ENCODE measurements at regions not wholly inside any gene's neighbourhood (a gene's known extent, or its start where the extent isn't known, plus 50 kb on each side); places are given as distances from the start of the nearest gene placed in this dataset.

GRCh38 chr4:187469627-187470026, 525.9 kb upstream of the ZFP42 start:
- no peaks in the 10 kb centered on the region for H3K4me1 ChIP-seq (ENCODE audit: insufficient read depth, poor library complexity, severe bottlenecking)
- DNase-seq (ENCODE audit: low spot score) (no peak), ATAC-seq (ENCODE audit: low read depth) (no peak)
- H3K9me3 ChIP-seq (ENCODE audit: severe bottlenecking) = no peaks in the 10 kb centered on the region
- TF ChIP-seq CTCF (IDR thresholded peaks at IDR 0.05; ENCODE audit: poor library complexity, severe bottlenecking) = no peak
- H3K27ac ChIP-seq (ENCODE audit: poor library complexity, severe bottlenecking) = no peak overlapping the region
- no peak overlapping the region for H3K4me3 ChIP-seq (ENCODE audit: severe bottlenecking)
- H3K27me3 ChIP-seq (ENCODE audit: insufficient read depth, poor library complexity, severe bottlenecking) = no peaks in the 10 kb centered on the region
- no peaks in the 10 kb centered on the region for H3K36me3 ChIP-seq (ENCODE audit: low read depth)

GRCh38 chr4:187470061-187470460, 525.5 kb upstream of the ZFP42 start:
- DNase-seq (ENCODE audit: low spot score) = no peak
- Histone ChIP-seq H3K4me3 (ENCODE audit: severe bottlenecking) (no peak overlapping the region), H3K9me3 (ENCODE audit: severe bottlenecking) (no peaks in the 10 kb centered on the region), H3K27ac (ENCODE audit: poor library complexity, severe bottlenecking) (no peak overlapping the region), H3K27me3 (ENCODE audit: insufficient read depth, poor library complexity, severe bottlenecking) (no peaks in the 10 kb centered on the region), H3K36me3 (ENCODE audit: low read depth) (no peaks in the 10 kb centered on the region), H3K4me1 (ENCODE audit: insufficient read depth, poor library complexity, severe bottlenecking) (no peaks in the 10 kb centered on the region)
- no peak for TF ChIP-seq CTCF (IDR thresholded peaks at IDR 0.05; ENCODE audit: poor library complexity, severe bottlenecking)
- no peak for ATAC-seq (ENCODE audit: low read depth)

- Histone ChIP-seq H3K4me1 (ENCODE audit: insufficient read depth, poor library complexity, severe bottlenecking) (peaks cover 7% of the 10 kb centered on the region), H3K9me3 (ENCODE audit: severe bottlenecking) (no peaks in the 10 kb centered on the region), H3K27ac (ENCODE audit: poor library complexity, severe bottlenecking) (no peak overlapping the region), H3K4me3 (ENCODE audit: severe bottlenecking) (no peak overlapping the region), H3K27me3 (ENCODE audit: insufficient read depth, poor library complexity, severe bottlenecking) (no peaks in the 10 kb centered on the region), H3K36me3 (ENCODE audit: low read depth) (no peaks in the 10 kb centered on the region)
- DNase-seq (ENCODE audit: low spot score) (no peak), ATAC-seq (ENCODE audit: low read depth) (no peak)
- TF ChIP-seq CTCF (IDR thresholded peaks at IDR 0.05; ENCODE audit: poor library complexity, severe bottlenecking) = no peak
Observed at GRCh38 chr4:187474238-187474637, 521.3 kb upstream of the ZFP42 start.

GRCh38 chr4:187475901-187476300, 519.7 kb upstream of the ZFP42 start:
- DNase-seq (ENCODE audit: low spot score) = no peak
- no peak for ATAC-seq (ENCODE audit: low read depth)

GRCh38 chr4:187477224-187477623, 518.3 kb upstream of the ZFP42 start:
- no peaks in the 10 kb centered on the region for H3K27me3 ChIP-seq (ENCODE audit: insufficient read depth, poor library complexity, severe bottlenecking)
- no peaks in the 10 kb centered on the region for H3K36me3 ChIP-seq (ENCODE audit: low read depth)
- ATAC-seq (ENCODE audit: low read depth) (no peak), DNase-seq (ENCODE audit: low spot score) (no peak)
- no peak overlapping the region for H3K4me3 ChIP-seq (ENCODE audit: severe bottlenecking)
- no peak for TF ChIP-seq CTCF (IDR thresholded peaks at IDR 0.05; ENCODE audit: poor library complexity, severe bottlenecking)
- H3K9me3 ChIP-seq (ENCODE audit: severe bottlenecking) = no peaks in the 10 kb centered on the region
- no peak overlapping the region for H3K27ac ChIP-seq (ENCODE audit: poor library complexity, severe bottlenecking)
- peaks cover 17% of the 10 kb centered on the region for H3K4me1 ChIP-seq (ENCODE audit: insufficient read depth, poor library complexity, severe bottlenecking)

More at GRCh38 chr4:187475901-187476300, 519.7 kb upstream of the ZFP42 start:
- no peak for TF ChIP-seq CTCF (IDR thresholded peaks at IDR 0.05; ENCODE audit: poor library complexity, severe bottlenecking)
- Histone ChIP-seq H3K27me3 (ENCODE audit: insufficient read depth, poor library complexity, severe bottlenecking) (no peaks in the 10 kb centered on the region), H3K27ac (ENCODE audit: poor library complexity, severe bottlenecking) (no peak overlapping the region), H3K4me3 (ENCODE audit: severe bottlenecking) (no peak overlapping the region), H3K36me3 (ENCODE audit: low read depth) (no peaks in the 10 kb centered on the region), H3K9me3 (ENCODE audit: severe bottlenecking) (no peaks in the 10 kb centered on the region), H3K4me1 (ENCODE audit: insufficient read depth, poor library complexity, severe bottlenecking) (peaks cover 17% of the 10 kb centered on the region)

All from RWPE2 (cell line).